HG02973 (cell line): ENCODE measurements at regions not wholly inside any gene's neighbourhood (a gene's known extent, or its start where the extent isn't known, plus 50 kb on each side); places are given as distances from the start of the nearest gene placed in this dataset.

Source experiments
- ATAC-seq: cut with Tn5 transposase; IDR thresholded peaks from one replicate; pipeline ENCODE4 v1.9.1; 2021; ENCODE audit warnings: moderate library complexity; ENCODE audit not compliant: unreplicated experiment

- no peak for ATAC-seq
Measured at GRCh38 chr4:176005766-176006165, 59.9 kb upstream of the WDR17 start.

- no peak for ATAC-seq
Measured at GRCh38 chr4:176009254-176009653, 56.4 kb upstream of the WDR17 start.

- no peak for ATAC-seq
Measured at GRCh38 chr4:176011529-176011928, 54.1 kb upstream of the WDR17 start.

- ATAC-seq, result peak; percentile 90
Measured at GRCh38 chr4:176013476-176014247, 52.0 kb upstream of the WDR17 start.

GRCh38 chr4:176014583-176015108, 51.0 kb upstream of the WDR17 start:
- ATAC-seq, result no peak
